ENCODE measurements at regions not wholly inside any gene's neighbourhood (a gene's known extent, or its start where the extent isn't known, plus 50 kb on each side); places are given as distances from the start of the nearest gene placed in this dataset.

DNA sequence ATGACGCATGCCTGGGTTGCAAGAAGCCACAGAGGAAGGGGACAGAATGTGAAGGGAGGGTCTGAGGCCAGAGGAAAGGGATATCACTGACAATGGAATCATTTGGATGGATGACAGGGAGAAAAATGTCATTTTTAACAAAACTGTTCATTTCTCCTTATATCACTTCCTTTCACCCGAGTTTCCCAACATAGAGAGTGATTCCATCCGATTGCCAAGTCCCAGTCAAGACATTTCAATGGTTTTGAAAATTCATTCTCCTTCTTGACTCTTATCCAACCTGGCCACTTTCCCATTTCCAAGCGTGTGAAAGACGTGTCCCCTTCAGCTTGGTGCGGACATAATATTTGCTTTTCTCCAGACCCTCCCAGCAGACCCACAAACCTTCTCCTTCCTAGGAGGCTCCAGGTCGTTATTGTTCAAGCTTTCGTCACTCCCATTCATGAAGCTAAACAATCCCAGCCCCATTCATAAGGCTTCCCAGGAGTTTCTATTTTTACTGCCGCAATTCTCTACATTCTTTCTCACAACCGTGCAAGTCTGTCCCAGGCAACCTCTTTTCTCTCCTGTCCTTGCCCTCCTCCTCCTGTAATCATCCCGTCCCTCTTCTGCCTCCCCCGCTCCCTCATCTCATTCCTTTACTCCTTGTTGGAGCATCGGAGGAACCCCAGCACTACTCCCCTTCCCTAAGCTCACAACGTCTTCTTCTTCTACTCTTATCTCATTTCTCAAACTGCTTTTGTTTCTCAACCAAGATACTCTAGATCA is 301.3 kb upstream of the KLF6 start:
- DNase-seq, result no peak

DNA sequence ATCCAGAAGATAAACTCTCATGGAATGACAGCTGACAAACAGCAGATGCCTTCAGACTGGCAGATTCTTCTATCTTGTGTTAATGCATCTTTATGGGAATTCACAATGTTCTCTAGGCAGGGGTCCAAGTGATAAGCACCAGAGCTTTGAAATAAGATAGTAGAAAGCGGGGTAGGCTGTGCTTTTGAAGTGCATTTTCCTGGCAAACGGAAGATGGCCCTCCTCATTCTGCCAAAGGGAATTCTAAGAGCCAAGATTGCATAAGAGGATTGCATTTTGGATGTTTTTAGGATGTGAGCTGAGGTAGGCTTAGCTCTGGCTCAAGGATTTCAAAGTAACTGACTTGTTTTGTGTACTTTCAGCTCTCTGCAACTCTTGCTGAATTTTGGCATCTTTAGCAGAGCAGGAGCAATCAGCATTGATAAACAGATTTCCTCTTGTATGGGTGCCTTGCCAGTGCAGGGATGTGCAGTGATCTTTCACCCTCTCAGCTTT is 298.5 kb upstream of the KLF6 start:
- no peak for DNase-seq

DNA sequence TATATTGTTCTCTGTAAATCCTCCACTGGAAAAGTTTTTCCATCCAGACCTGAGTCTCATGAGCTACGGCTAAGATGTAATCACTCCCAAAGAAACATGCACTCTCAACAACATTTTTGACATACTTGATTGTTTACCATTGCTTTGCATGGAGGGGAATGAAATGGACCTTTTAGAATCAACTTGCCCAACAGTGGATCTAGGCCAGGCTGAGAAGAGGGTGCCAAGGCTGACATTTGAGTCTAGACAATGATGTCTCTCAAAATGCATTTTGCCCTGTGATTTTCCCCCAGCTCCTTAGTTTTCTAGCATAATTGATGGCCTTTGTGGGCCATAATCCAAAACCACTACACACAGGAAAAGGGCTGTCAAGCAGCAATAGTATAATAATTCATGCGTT is 297.9 kb upstream of the KLF6 start:
- DNase-seq, result no peak

DNA sequence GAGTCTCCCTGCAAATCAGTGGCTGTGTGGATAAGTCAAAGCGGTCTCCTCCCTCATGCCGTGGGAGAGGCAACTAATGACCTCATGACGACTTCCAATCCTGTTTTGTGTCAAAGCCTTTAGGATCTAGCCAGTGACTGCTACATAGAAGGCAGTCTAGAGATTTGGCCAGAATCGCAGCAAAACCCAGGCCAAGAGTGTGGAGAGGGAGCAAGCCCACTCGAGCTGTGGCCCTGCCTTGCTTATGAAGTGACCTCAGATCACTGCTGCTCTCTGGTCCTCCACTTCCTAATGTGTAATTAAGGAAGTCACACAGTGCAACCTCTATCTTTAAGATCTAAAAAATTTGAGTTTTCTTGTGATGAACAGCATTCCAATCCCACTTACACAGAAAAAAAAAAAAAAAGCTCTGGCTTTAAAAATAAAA is 296.7 kb upstream of the KLF6 start:
- DNase-seq, result peak; percentile 45

DNA sequence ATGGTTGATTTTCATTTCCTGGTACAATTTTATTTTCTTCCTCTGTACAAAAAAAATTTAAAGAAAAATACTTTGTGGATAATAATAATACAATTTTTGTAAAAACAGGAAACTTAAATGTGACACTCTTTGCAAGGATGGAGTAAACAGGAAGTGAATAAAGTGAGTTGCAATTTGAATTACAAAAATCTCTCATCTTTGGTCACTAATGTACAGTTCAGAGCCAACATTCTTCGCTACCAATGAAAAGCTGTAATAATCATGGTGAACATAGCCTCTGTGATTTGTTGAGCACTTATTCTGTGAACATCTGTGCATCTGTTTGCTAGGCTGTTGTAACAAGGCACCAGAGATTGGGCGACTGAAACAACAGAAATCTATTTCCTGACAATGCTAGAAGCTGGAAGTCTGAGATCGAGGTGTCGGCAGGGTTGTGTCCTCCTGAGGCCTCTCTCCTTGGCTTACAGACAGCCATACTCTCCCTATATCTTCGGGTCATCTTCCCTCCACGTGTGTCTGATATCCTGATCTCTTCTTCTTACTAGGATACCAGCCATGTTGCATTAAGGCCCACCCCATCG is 295.3 kb upstream of the KLF6 start:
- DNase-seq, result no peak

DNA sequence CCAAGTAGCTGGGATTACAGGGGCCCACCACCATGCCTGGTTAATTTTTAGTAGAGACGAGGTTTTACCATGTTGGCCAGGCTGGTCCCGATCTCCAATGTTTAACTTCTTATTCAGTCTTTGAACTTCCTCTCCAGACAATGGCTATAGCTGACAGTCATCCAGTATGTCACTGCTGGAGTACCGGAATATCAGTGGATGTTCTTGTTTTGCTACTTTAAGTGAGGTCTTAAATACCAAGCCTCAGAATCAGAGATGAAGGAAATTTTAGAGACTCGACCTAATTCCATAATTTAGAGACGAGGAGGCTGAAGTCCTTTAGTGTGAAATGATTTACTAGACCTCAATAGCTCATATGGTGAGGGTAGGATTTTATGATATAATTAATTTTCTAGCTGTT is 294.8 kb upstream of the KLF6 start:
- no peak for DNase-seq

DNA sequence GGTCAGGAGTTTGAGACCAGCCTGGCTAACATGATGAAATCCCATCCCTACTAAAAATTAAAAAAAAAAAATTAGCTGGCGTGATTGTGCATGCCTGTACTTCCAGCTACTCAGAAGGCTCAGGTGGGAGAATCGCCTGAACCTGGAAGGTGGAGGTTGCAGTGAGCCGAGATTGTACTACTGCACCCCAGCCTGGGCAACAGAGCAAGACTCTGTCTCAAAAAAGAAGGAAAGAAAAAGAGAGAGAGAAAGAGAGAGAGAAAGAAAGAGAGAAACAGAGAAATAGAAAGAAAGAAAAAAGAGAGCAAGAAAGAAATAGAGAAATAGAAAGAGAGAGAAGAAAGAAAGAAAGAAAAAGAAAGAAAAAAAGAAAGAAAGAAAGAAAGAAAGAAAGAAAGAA is 292.8 kb upstream of the KLF6 start:
- no peak for DNase-seq

DNA sequence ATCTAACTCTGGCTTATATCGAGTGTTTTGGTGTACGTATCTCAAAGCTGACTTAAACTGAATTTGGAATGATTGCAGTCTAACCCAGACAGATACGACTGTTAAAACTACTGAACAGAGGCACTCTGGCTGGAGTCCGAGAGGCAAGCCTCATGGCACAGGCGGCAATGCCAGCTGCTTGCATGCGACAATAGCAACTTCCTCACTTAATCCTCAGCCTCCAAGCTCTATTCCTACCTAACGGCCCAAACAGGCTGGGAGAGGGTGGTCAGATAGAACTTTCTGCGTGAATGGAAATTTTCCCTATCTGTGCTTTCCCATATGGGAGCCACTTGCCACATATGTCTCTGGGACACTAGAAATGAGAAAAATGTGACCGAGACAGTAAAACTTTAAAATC is 292.0 kb upstream of the KLF6 start:
- no peak for DNase-seq

DNA sequence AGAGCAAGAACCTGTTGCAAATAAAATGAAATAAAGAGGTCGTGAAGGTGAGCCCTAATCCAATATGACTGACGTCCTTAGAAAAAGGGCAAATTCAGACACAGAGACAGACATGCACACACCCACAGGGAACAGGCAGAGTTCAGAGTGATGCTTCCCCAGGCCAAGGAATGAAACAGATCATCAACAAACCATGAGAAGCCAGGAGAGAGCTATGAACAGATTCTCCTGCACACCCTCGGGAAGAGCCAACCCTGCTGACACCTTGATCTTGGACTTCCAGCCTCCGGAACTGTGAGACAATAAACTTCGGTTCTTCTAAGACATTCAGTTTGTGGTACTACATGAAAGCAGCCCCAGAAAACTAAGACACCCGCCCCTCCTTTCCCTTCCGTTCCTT is 290.4 kb upstream of the KLF6 start:
- DNase-seq, result no peak

DNA sequence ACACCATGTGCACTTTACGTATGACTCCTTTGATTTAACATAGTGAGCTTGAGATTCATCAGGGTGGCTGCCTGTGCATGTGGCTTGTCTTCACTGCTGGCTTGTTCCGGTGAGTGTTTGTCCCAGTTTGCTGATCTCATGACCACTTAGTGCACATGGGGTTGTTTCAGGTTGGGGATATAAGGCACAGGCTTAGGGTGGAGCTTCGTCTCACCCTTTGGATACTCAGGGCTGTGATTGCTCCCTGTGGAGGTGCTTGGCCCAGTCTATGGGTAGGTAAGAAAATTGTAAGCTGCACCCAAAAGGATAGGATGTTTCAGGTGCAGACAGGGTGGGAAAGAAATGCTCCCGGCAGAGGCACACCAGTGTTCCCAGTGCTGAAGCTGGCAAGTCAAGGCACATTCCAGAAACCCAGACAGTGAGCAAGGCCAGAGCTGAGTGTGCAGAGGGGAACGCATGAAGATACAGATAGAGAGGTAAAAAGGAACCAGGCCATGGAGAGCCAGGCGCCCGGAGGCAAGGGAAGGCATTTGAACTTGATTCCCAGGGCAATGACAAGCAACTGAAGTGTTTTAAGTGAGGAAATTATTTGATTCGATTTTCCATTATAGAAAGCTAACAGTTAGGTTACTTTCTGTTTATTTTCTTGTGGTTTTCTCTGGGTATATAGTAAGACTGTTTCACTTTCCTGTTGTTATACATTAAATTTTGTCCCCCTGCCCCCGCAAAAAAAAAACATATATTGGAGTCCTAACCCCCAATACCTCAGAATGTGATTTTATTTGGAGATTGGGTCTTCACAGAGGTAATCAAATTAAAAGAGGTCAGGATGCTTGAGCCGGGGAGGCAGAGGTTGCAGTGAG is 289.8 kb upstream of the KLF6 start:
- no peak for DNase-seq

DNA sequence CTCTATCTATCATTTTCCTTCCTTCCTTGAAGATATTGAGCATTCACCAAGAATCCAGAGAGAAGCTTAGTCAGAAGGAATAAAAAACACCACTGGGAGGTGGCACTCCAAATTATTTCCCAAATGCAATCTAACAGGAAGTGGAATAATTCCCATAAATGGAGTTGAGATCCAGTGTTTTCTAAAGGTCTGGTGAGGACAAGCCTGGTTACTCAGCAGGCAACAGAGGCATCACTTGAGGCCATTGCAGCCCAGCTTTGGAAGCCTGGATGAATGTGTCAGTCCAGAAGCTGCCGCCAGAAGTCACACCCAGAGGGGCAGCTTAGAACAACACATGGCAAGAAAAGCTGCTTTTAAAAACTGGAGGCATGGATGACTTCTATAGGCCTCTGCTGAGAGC is 288.9 kb upstream of the KLF6 start:
- DNase-seq, result no peak

DNA sequence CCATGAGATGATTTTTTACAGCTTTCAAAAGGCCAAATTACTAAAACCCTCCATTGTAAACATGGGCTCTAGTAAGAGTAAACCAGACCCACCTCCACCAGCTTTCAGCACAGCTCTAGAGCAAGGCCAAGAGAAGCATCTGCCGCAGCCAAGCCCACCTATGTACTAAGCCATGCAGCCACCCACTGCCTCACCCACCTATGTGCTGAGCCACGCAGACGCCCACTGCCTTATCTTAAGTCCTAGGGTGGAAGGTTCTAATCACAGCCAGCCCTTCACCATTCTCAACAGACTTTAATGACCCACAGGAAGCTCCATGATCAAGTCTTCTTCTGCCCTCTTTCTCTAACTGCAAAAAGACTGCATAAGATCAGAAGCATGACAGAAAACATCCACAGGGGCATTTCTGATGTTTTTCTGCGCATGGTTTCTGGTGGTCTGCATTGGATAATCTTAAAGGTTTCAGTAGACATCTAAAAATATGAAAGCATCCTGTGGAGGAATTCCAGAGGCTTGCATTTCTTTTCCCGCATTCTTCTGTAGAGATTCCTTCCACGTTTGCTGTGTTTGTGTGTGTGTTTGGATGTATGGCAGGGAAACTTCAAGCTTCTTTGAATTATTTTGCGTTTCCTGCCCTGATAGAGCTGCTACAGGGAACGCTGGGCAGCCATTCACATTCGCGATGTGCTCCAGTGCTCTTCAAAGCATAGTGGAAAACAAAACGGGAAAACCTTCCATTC is 286.1 kb upstream of the KLF6 start:
- no peak for DNase-seq

DNA sequence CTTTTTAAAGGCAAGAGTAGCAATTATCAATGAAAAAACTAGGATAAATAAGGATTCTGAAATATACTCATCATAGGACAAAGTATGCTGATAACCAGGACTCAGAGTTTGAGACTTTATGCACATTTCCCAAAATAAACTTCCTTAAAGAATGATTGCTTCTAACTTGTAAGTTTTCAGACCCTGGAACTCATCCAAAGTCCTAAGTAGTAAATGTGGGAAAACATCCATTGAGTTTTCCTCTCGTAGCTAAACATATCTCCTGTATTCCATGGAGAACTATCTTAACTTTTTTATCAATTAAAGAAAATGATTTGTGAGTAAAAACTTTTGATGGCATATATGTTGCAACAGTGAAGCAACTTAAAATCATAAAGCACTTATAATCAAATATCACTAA is 285.2 kb upstream of the KLF6 start:
- DNase-seq, result no peak

DNA sequence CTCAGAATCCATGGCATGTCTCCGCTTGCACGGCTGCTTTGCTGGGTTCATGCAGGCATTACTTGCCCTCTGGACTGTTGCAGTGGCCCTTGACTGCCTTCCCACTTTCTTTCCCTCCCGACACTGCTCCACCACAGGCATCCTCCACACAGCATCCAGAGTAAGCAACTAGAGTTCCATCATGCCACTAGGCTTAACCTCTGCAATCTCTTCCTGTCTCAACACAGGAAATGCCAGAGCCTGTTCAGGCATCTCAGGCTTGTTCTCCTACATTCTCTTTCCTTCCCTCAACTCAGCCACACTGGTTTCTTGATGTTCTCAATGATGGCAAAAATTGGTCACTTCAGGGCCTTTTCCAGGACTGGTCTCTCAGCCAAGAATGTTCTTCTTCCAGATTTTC is 284.5 kb upstream of the KLF6 start:
- DNase-seq, result no peak

DNA sequence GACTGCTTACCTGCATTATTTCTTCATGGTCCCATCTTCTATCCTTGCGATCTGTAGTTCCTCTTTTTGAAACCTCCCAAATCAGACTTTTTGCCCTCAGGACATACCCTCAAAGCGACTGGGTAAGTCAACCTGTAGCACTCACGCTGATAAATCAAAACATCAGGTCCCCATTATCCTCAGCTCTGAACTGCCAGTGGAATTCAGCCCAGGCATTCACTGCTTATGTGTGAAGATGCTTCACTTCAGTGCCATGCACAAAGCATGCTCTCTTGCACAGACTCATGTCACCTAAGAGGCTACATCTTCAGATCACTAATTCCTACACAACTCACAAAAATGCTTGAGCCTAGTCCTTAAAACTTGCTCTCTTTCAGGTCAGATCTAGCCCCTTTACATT is 283.6 kb upstream of the KLF6 start:
- DNase-seq, result no peak

DNA sequence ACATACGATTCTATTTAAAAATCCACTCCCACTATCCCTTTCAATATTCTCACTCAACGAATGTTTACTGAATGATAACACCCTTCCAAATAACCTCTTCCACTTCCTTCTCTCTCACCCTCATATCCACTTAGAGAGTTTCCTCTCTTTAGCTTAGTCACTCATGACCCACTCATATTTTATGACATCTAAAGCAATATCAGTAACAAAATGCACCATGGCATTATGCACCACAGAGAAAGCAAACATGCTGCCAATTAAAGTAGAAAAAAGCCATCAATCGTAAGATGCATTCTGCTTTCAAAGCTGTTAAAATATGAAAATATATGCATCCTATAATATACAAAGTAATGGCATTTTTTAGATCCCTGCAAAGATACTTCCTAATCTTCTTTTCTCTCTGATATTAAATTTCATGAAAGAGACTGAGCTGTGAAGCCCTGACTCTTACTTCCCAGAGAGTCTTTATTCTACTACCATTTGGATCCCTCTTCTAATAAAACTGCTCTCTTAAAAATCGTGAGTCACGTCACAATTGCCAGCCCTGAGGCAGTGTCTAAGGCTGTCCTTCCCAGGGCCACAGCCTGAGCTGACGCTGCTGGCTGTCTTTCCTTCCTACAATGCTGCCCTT is 283.0 kb upstream of the KLF6 start:
- DNase-seq, result no peak

DNA sequence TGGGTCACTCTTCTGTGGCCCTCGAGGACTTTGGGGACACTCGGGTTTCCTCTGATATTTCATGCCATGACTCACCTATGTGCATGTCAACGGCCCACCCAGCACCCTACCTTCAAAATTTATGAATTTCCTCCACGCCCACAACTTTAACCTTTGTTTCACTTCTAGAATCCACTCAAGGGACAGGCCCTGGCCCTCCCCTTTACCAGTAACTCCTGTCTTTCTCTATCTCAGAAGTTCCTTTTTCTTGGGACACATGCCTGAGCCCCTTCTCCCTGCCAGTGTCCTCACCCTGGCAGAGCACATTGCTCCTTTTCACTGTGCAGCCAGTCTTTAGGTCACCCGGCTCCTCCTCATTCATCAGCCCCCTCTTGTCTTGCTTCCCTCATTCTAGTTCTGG is 282.5 kb upstream of the KLF6 start:
- no peak for DNase-seq

DNA sequence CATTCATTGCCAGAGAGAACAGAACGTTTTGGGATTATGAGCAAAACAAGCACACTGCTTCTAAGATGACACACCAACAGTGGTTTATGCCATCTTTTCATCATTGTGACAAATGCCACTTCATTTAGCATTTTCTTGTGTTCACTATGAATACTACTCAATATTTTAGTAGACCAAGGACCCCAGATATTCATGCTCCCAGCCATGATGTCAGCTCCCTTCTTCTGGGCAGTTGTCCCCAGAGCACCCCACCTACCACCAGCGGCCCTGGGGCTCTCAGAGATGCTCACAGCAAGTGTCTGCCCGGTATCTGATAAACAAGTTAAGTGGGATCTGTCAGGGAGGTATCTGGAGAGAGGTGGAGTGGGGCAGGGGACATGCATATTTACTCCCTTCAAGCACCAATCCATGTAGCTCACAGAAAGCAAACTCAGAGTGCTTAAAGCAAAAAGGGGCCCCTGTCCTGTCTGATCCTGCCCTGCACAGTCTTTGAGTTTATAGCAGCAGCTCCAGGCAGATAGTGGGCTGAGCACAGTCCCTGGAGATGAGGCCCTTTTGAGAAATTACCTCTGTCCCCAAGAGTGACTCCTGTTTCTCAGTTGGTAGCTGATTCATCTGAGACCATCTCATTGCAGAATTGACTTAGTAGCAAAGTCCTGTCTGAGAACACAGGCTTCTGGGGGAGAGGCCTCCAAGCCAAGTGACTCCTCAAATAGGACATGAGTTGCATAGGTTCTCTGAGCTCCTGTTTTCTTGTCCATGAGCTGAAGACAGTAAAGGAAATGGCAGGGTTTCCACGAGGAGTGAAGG is 281.8 kb upstream of the KLF6 start:
- DNase-seq, result no peak

DNA sequence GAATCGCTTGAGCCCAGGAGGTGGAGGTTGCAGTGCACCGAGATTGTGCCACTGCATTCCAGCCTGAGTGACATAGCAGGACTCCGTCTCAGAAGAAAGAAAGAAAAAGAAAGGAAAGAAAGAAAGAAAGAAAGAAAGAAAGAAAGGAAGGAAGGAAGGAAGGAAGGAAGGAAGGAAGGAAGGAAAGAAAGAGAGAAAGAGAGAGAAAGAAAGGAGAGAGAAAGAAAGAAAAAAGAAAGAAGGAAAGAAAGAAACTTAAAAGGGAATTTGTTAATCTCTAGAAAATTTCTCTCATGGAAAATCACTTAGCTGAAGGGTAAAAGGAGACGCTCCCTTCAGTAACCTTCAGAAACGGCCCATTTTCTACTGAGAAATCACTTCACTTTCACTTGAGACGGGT is 279.5 kb upstream of the KLF6 start:
- DNase-seq, result no peak

DNA sequence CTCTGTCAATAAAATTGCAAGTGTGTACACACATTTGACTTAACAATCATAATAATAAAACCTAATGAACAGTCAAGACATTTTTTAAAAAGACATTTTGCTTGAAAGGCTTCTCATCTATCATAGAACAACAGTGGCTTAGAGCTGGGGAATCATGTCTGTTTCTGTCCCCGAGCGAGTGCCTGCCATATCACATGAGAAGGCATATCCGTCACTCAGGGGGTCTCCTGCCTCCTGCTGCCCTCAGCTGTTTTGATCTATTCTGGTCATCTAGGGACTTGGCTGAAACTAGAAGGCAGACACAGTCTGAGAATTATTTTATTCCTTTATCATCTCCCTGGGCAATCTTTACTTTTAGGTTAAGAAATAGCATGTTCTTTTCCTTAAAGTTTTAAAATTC is 278.7 kb upstream of the KLF6 start:
- no peak for DNase-seq

DNA sequence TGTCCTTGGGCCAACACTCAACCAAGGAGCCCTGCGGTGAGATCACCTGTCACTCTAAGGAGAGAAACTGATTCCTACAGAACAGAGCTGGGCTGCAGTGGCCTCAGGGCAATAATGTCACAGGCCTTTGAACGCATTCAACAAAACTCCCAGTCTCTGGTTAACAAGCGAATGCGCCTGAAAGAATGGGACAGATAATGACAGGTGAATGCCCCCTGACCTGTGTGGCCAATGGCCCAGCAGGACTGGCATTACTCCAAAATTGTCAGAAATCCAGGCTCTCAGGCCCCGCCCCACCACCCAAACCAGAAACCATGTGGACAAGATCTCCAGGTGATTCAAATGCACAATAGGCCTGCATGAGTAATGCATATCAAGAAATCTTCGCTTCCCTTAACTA is 277.7 kb upstream of the KLF6 start:
- DNase-seq, result no peak

DNA sequence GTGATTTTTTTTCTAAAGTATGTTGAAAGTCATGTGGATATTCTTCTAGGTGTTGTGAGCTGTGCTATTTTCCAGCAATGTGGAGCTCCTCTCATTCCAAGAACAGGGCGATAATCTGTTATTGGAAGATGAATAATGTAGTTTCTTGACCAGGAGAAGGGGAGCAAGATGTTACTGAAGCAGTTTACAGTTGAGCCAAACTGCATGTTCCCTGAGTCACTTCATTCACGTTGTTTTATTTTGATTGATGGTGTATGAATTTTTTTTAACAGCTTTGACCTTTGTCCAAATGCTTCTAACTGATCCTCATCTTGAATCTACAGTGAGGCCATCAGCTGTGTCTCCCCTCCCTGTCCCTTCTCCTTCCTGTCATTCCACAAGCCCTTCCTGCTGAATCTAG is 277.1 kb upstream of the KLF6 start:
- DNase-seq, result no peak

Data from left hindlimb (tissue), 1 donor.